ENCODE measurements at regions not wholly inside any gene's neighbourhood (a gene's known extent, or its start where the extent isn't known, plus 50 kb on each side); places are given as distances from the start of the nearest gene placed in this dataset.

GRCh38 chr7:118969370-118969769, 744.9 kb downstream of the ANKRD7 start:
- no peak for DNase-seq (ENCODE audit: low read depth)
- no peak overlapping the region for H3K4me3 ChIP-seq (ENCODE audit: low read depth, low read length)
- no peak for TF ChIP-seq CTCF (IDR thresholded peaks at IDR 0.05; ENCODE audit: low read depth, low read length, missing control alignments)

DNA sequence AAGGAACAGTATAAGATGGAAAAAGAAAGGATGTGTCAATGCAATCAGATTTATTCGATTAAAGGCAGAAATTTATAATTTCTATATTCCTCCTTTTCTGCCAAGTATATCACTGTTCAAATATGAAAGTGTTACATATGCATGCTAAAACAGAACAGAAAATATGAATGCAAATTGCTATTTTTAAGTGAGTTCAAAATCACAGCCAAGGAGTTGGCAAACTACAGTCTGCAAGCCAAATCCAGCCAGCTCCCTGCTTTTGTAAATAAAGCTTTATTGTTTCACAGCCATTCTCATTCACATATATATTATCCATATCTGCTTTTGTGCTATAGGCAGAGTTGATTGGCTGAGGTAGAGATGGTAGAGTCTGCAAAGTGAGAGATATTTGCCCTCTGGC, 747.2 kb downstream of the ANKRD7 start:
- TF ChIP-seq CTCF (IDR thresholded peaks at IDR 0.05; ENCODE audit: low read depth, low read length, missing control alignments), result no peak
- no peak overlapping the region for H3K4me3 ChIP-seq (ENCODE audit: low read depth, low read length)
- DNase-seq (ENCODE audit: low read depth), result no peak

- DNase-seq (ENCODE audit: low read depth), result no peak
- no peak overlapping the region for H3K4me3 ChIP-seq (ENCODE audit: low read depth, low read length)
- no peak for TF ChIP-seq CTCF (IDR thresholded peaks at IDR 0.05; ENCODE audit: low read depth, low read length, missing control alignments)
Measured at GRCh38 chr7:118974836-118975235, 750.3 kb downstream of the ANKRD7 start.

DNA sequence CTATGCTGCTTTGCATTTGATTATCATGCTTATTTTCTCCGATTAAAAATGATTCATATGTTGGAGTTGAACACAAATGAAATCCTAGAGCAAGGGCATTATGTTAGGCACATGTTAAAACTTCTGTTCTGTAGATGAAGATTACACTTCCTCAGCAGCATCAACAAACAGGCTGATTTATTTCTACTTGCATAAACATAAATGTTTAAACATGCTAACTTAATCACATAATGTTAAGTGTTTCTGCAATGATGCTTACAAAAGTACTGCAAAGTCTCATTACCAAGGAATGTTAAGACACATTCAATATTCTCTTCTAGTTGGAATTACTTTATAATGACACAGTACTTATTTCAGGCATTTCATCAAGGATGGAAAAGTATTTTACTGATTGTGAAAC, 770.8 kb downstream of the ANKRD7 start:
- no peak for TF ChIP-seq CTCF (IDR thresholded peaks at IDR 0.05; ENCODE audit: low read depth, low read length, missing control alignments)

GRCh38 chr7:119007236-119007635, 782.7 kb downstream of the ANKRD7 start:
- no peak for DNase-seq (ENCODE audit: low read depth)
- no peak for TF ChIP-seq CTCF (IDR thresholded peaks at IDR 0.05; ENCODE audit: low read depth, low read length, missing control alignments)
- H3K4me3 ChIP-seq (ENCODE audit: low read depth, low read length), result no peak overlapping the region

More for the DNA sequence above, 770.8 kb downstream of the ANKRD7 start:
- H3K4me3 ChIP-seq (ENCODE audit: low read depth, low read length), result no peak overlapping the region
- DNase-seq (ENCODE audit: low read depth), result no peak

- no peak overlapping the region for H3K4me3 ChIP-seq (ENCODE audit: low read depth, low read length)
- TF ChIP-seq CTCF (IDR thresholded peaks at IDR 0.05; ENCODE audit: low read depth, low read length, missing control alignments), result no peak
- DNase-seq (ENCODE audit: low read depth), result no peak
Measured at GRCh38 chr7:119010635-119011034, 786.1 kb downstream of the ANKRD7 start.

DNA sequence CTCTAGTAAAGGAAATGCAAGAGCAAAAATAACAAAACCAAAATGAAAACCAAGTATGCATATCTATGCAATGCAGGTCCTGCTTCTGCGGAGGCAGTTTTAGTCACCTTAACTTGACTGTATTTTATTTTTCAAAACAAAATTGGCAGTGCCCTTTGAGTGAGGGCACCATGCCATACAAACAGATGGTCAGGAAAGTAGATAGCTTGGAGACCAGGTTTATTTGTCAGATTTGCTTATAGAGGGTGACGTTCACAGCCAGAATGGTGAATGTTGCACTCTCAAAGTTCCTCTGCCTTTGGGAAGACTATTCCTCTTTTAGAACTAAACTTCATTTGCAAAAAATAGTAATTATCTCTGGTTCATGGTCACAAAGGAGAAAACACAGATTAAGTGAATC, 801.9 kb downstream of the ANKRD7 start:
- DNase-seq (ENCODE audit: low read depth), result no peak
- TF ChIP-seq CTCF (IDR thresholded peaks at IDR 0.05; ENCODE audit: low read depth, low read length, missing control alignments), result no peak
- H3K4me3 ChIP-seq (ENCODE audit: low read depth, low read length), result no peak overlapping the region

Data from GM12864 (cell line).